ENCODE measurements at regions not wholly inside any gene's neighbourhood (a gene's known extent, or its start where the extent isn't known, plus 50 kb on each side); places are given as distances from the start of the nearest gene placed in this dataset.
"Not testable (repeated sequence)": the region's sequence is repeated elsewhere in the genome, so short reads cannot be mapped to it uniquely, and the experiment has no call there.

DNA sequence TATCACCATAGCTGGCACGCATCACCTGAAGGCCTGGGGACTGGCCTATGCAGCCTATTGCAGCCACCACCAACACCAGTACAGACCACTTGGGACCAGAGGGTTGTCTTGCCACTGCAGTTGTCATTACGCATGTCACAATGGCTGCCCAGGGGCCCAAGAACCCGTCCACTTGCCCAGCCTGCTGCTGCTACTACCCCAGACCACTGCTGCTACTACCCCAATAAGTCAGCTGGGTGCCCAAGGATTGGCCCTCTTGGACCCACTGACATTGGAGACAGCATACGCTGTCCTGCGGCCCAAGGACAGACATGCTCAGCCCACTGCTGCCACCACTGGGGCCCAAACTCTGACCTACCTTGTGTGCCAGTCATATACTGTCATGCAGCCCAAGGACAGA lies 102.7 kb upstream of the OR9Q1 start:
- DNase-seq = no peak

DNA sequence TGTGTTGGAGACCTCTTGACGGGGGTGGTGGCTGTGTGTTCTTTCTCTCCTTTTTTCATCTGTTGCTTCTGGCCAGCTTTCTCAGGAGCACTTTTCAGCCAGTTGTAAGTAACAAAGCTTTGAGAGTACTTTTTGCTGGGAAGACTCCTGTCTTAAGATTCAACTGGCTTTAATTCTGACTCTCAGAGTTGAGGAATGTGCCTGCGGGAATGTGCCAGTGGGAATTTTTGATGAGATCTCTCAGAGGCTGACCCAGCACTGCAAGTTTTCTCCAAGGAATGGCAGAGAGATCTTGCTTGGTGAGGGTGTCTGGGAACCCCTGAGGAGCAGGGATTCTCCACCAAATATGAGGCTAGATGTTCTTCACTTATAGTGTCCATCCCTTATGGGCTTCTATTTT lies 91.6 kb upstream of the OR9Q1 start:
- no peak for DNase-seq

DNA sequence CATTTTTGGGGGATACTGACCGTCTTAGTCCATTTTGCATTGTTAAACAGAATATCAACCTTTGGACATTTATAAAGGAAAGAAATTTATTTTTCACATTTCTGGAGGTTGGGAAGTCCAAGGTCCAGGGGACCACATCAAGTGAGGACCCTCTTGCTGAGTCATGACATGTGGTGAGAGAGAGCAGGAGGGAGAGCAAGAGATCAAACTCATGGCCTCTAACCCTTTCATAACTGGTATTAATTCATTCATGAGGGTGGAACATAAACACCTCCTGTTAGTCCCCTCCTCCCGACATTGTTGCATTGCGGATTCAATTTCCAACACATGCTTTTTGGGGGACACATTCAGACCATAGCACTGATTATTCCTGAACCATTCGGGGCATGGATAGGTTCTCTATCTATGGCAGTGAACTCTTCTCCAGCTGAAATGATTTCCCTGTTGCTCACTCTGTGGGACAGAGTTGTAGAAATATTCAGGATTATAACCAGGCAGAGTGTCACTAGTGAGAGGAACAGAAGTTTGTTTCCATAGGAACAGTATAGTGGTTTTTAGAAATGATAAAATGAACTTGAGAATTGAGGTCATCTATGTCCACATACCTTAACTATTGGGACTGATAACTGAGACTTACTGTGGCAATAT lies 88.2 kb upstream of the OR9Q1 start:
- DNase-seq = no peak

DNA sequence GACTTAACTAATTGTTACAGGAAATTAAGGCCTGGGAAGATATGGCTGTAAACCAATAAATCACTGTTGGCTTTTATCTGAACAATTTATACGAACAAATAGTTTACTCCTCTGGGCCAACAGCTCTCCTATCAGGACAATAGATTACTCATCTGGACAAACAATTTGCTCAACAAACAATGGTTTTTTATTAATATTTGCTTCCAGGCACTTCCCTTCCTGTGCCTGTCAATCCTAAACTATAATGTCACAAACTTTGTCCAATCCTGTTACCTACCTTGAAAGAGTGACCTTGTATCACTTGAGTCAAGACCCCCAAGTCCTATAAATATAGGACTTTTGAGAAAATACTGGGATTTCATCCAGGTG lies 87.6 kb upstream of the OR9Q1 start:
- no peak for DNase-seq

DNA sequence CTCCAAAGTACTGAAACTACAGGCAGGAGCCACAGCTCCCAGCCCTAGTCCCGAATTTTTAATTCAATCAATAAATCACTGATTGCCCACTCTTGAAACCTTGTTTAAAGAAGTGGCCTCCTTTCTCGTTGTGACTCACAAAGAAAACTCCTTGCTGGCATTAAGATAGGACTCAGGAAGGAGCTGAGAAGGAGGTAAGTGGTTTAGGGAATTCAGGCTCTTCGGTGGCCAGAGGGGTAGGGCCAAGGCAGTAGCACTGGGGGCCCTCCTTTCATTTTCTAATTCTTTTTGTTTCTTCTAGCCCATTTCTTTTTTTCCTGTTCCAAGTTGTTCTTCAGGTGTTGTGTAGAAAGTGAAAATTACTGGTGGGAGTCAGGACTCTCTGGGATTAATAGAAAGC lies 86.2 kb upstream of the OR9Q1 start:
- no peak for DNase-seq

DNA sequence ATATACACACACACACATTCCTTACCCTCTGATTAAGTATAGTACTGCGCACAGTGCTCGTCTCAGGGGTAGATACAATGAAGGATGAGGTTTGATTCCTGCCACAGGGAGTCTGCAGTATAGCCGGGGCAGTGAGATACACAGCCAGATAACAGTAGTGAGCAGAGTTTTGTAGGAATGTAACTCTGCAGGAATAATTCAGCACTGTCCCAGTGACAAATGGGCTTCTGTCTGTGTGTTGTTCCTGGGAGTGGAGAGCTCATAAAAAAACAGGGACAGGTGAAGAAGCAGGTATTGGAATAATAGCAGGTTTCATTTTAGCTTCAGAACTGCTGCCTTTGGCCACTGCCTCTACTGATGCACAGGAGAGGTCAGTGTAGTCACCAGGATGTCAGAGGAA lies 85.3 kb upstream of the OR9Q1 start:
- DNase-seq = no peak

DNA sequence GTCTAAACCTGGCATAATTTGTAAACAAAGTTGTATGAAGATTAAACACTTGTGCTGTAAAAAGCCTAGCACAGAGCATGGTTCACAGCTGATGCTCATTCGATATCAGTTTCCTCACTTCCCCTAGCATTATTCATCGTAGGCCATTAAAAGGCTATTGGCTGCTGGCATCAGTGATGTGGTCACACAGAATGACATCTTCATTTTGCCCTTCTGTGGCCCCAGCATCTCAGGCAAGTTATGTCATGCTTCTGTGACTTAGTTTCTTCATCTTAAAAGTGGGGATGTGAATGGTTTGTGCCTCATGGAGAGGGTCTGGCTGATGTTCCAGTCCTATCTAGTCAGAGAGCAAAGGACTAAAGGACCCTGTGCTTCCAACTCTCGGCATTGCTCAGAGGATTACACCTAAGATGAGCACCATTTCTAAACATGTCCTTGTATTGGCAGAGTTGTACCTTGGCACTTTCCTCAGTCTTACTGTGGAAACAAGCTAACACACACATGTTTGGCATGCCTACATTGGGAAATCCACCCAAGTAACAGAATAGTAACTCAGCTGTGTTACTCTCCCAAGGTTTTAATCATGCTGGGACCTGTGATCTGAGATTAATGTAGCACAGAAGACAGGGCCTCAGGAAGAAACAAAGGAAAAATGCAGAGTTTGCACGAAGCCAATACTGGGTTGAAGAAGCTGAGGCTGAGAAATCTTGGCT lies 83.5 kb upstream of the OR9Q1 start:
- DNase-seq = no peak

DNA sequence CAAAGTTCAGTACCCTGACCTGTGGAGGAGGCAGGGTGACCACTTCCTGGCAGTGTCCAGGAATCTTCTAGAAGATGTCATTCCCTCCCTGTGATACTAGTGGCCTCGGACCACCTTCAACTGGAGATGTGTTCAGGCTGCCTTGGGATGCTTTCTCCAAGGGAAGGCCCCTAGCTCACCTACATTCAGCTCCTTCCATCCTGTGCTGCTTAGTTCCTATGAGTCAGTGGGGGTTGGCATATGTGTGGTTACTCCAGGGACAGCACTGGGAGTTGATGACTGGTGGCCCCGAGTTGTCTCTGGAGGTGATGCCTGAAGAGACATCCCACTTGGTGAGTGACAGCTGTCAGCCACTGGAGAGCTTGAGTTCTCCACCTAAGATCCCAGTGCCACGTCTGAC lies 81.8 kb upstream of the OR9Q1 start:
- no peak for DNase-seq

DNA sequence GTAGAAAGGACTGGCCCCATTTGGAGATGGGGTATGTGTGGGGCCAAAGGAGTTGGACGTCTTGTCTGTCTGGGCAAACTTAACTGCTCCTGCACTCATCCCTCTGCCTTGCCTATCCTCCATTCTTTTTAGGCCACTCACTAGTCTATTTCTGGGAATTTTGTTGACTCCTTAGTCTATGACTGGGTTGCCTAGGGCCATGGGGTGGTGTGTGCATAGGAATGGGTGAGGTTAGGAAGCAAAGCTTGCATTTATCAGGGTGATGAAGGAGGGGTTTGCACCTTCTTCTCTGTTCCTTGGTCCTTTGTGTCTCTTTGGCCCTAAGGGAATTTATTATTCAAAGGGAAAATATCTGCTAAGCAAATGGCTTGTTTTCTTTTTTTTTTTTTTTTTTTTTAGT lies 80.9 kb upstream of the OR9Q1 start:
- no peak for DNase-seq

DNA sequence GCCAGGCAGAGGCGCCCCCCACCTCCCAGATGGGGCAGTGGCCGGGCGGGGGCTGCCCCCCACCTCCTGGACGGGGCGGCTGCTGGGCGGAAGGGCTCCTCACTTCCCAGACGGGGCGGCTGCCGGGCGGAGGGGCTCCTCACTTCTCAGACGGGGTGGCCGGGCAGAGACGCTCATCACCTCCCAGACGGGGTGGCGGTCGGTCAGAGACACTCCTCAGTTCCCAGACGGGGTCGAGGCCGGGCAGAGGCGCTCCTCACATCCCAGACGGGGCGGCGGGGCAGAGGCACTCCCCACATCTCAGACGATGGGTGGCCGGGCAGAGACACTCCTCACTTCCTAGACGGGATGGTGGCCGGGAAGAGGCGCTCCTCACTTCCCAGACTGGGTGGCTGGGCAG lies 79.9 kb upstream of the OR9Q1 start:
- DNase-seq = not testable (repeated sequence)

DNA sequence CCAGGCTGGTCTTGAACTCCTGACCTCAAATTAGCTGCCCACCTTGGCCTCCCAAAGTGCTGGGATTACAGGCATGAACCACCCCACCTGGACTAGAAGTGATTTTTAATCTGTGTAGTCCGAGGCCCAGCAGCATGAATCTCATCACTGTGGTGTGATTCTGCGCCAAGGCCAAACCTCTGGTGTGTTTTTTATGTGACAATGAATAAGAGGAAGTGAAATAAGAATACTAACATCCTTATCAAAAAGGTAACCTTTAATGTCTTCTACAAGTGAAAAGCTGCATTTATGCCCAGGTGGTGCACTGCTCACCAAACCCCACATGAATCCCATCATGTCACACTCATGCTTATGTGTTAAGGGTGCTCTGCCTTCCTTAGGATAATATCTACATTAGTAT lies 77.1 kb upstream of the OR9Q1 start:
- no peak for DNase-seq

DNA sequence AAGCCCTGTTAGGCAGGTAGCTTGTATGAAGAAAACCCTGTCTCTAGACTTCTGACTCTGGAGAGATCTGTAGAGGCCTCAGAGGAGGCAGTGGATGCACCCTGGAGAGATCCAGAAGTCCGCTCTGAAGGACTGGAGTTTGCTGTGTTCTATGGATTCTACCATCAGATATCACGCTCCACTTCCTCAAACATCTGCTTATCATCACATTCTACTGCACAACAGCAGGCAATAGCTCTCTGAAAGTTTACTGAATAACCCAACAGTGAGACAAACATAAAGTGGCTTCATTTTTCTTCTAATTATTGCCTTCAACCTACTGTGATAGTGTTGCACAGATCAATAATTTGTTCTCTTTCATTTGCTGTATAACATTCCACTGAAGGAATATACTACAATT lies 59.0 kb upstream of the OR9Q1 start:
- no peak for DNase-seq

DNA sequence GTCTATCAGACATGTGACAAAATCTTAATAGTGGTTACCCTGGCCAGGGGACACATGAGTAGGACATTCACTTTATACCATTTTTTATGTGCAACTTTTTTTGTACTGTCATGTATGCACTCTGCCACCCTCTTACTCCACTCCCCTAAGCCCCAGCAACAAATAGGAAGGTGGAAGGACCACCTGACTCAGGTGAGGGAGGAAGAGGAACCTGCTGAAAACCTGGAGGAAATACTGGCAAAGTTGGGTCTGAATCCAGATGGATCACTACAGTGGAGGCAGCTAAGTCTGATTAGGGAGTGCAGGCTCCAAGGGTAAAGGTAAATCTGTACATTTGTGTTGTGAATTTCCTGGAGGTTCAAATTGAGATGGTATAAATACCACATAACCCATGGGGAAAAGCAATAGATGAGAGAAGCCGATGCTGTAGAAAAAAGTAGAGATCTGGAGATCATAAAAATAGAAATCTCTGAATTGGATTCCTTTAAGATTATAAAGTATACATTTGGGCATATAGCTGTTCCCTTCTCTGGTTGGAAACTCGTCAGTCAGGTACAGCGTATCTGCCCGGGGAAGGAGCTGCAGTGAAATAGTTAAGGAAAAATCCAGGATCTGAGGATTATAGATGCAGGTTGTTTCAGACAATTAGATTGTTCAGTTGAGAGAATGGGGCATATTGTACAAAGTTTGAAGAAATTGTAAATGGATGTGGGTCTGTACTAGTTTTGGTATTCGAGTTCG lies 52.2 kb upstream of the OR9Q1 start:
- DNase-seq = no peak

DNA sequence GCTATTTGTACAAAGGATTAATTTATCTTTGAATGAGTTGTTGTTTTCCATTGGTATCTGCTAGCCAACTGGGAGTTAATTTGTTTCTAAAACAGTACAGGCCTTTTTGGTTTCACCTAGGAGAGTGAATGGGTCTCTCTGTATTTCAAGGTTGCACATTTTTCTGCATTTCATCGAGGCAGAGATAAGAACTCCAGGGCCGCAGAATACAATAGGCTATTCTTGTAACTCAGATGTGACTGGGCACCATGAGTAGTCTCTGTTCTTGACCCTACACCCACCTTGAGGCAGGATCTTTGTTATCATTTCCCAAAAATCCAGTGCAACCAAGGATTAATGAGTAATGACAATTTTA lies 51.7 kb upstream of the OR9Q1 start:
- DNase-seq = no peak

Data from T-helper 1 cell (primary cell).